ENCODE measurements at regions not wholly inside any gene's neighbourhood (a gene's known extent, or its start where the extent isn't known, plus 50 kb on each side); places are given as distances from the start of the nearest gene placed in this dataset.

GRCh38 chr5:20537911-20538703 lies 550.1 kb upstream of the CDH18 start:
- no peak for DNase-seq (ENCODE audit: low read depth)
- no peak overlapping the region for H3K4me3 ChIP-seq (ENCODE audit: low read depth, low read length)
- TF ChIP-seq MYC (IDR thresholded peaks at IDR 0.05; ENCODE audit: low read depth, low read length) = no peak

GRCh38 chr5:20536813-20537212 lies 548.8 kb upstream of the CDH18 start:
- peak; percentile 86 for DNase-seq (ENCODE audit: low read depth)
- TF ChIP-seq MAX (IDR thresholded peaks at IDR 0.05; ENCODE audit: low read depth, low read length) = no peak; the same call in 1 of the 2 replicates
- no peak overlapping the region for H3K4me3 ChIP-seq (ENCODE audit: low read depth, low read length)

GRCh38 chr5:20536341-20536740 lies 548.3 kb upstream of the CDH18 start:
- DNase-seq (ENCODE audit: low read depth) = peak; percentile 54
- TF ChIP-seq MAX (IDR thresholded peaks at IDR 0.05; ENCODE audit: low read depth, low read length) = 0 out of 2 replicates have a peak, but pooled peaks have one; percentile 12
- 0 out of 2 replicates have a peak, but pooled peaks have one; percentile 6 for TF ChIP-seq MYC (IDR thresholded peaks at IDR 0.05; ENCODE audit: low read depth, low read length)
- TF ChIP-seq POLR2A (IDR thresholded peaks at IDR 0.05; ENCODE audit: extremely low read depth, insufficient read length) = no peak
- no peak for TF ChIP-seq CTCF (IDR thresholded peaks at IDR 0.05; ENCODE audit: low read depth, low read length)

GRCh38 chr5:20528471-20528870 lies 540.5 kb upstream of the CDH18 start:
- DNase-seq (ENCODE audit: low read depth) = no peak
- H3K4me3 ChIP-seq (ENCODE audit: low read depth, low read length) = no peak overlapping the region
- no peak for TF ChIP-seq POLR2A (IDR thresholded peaks at IDR 0.05; ENCODE audit: extremely low read depth, insufficient read length)

More at GRCh38 chr5:20536341-20536740, 548.3 kb upstream of the CDH18 start:
- no peak overlapping the region for H3K4me3 ChIP-seq (ENCODE audit: low read depth, low read length)

- TF ChIP-seq MAX (IDR thresholded peaks at IDR 0.05; ENCODE audit: low read depth, low read length) (no peak), POLR2A (IDR thresholded peaks at IDR 0.05; ENCODE audit: extremely low read depth, insufficient read length) (no peak)
- DNase-seq (ENCODE audit: low read depth) = no peak
- no peak overlapping the region for H3K4me3 ChIP-seq (ENCODE audit: low read depth, low read length)
Measured at GRCh38 chr5:20524991-20525529, 537.1 kb upstream of the CDH18 start.

- no peak for DNase-seq (ENCODE audit: low read depth)
- TF ChIP-seq POLR2A (IDR thresholded peaks at IDR 0.05; ENCODE audit: extremely low read depth, insufficient read length) = no peak
- no peak for TF ChIP-seq MYC (IDR thresholded peaks at IDR 0.05; ENCODE audit: low read depth, low read length)
- no peak for TF ChIP-seq MAX (IDR thresholded peaks at IDR 0.05; ENCODE audit: low read depth, low read length)
- TF ChIP-seq CTCF (IDR thresholded peaks at IDR 0.05; ENCODE audit: low read depth, low read length) = no peak
- no peak overlapping the region for H3K4me3 ChIP-seq (ENCODE audit: low read depth, low read length)
Measured at GRCh38 chr5:20522905-20523482, 535.0 kb upstream of the CDH18 start.

- no peak overlapping the region for H3K4me3 ChIP-seq (ENCODE audit: low read depth, low read length)
- DNase-seq (ENCODE audit: low read depth) = no peak
- TF ChIP-seq MAX (IDR thresholded peaks at IDR 0.05; ENCODE audit: low read depth, low read length) = no peak
- no peak for TF ChIP-seq MYC (IDR thresholded peaks at IDR 0.05; ENCODE audit: low read depth, low read length)
- TF ChIP-seq CTCF (IDR thresholded peaks at IDR 0.05; ENCODE audit: low read depth, low read length) = no peak
- no peak for TF ChIP-seq POLR2A (IDR thresholded peaks at IDR 0.05; ENCODE audit: extremely low read depth, insufficient read length)
Measured at GRCh38 chr5:20515606-20516005, 527.6 kb upstream of the CDH18 start.
